ENCODE measurements at regions not wholly inside any gene's neighbourhood (a gene's known extent, or its start where the extent isn't known, plus 50 kb on each side); places are given as distances from the start of the nearest gene placed in this dataset.
A peak's percentile ranks its signal among the peaks of the same experiment; 100 is the strongest.

GRCh38 chr5:148913985-148914431 is 87.6 kb downstream of the ADRB2 start:
- DNase-seq: no peak

GRCh38 chr5:148915224-148915817 is 88.9 kb downstream of the ADRB2 start:
- no peak for DNase-seq

GRCh38 chr5:148920646-148921288 is 94.4 kb downstream of the ADRB2 start:
- no peak for DNase-seq

- no peak for DNase-seq
Observed at GRCh38 chr5:148921350-148921749, 94.9 kb downstream of the ADRB2 start.

- DNase-seq: peak; percentile 6
Observed at GRCh38 chr5:148922606-148923005, 96.2 kb downstream of the ADRB2 start.

GRCh38 chr5:148923023-148923422 is 96.6 kb downstream of the ADRB2 start:
- no peak for DNase-seq

- no peak for DNase-seq
Observed at GRCh38 chr5:148924817-148925216, 98.4 kb downstream of the ADRB2 start.

GRCh38 chr5:148926207-148926606 is 99.8 kb downstream of the ADRB2 start:
- DNase-seq: no peak

GRCh38 chr5:148927307-148927946 is 101.0 kb downstream of the ADRB2 start:
- DNase-seq: no peak

- DNase-seq: no peak
Observed at GRCh38 chr5:148928141-148928540, 101.7 kb downstream of the ADRB2 start.

- DNase-seq: no peak
Observed at GRCh38 chr5:148931453-148932057, 105.1 kb downstream of the ADRB2 start.

GRCh38 chr5:148932355-148932935 is 106.0 kb downstream of the ADRB2 start:
- DNase-seq: no peak

- no peak for DNase-seq
Observed at GRCh38 chr5:148933903-148934432, 107.6 kb downstream of the ADRB2 start.

GRCh38 chr5:148934895-148935400 is 108.5 kb downstream of the ADRB2 start:
- no peak for DNase-seq

GRCh38 chr5:148937239-148937638 is 110.8 kb downstream of the ADRB2 start:
- no peak for DNase-seq

- DNase-seq: no peak
Observed at GRCh38 chr5:148937830-148938521, 111.6 kb downstream of the ADRB2 start.

- DNase-seq: no peak
Observed at GRCh38 chr5:148938522-148938882, 112.1 kb downstream of the ADRB2 start.

GRCh38 chr5:148939676-148940075 is 113.3 kb downstream of the ADRB2 start:
- DNase-seq: no peak

- DNase-seq: no peak
Observed at GRCh38 chr5:148941810-148942209, 115.4 kb downstream of the ADRB2 start.

- no peak for DNase-seq
Observed at GRCh38 chr5:148949841-148950470, 112.9 kb downstream of the SH3TC2 start.

- no peak for DNase-seq
Observed at GRCh38 chr5:148950471-148950863, 112.4 kb downstream of the SH3TC2 start.

- DNase-seq: no peak
Observed at GRCh38 chr5:148950892-148951291, 112.0 kb downstream of the SH3TC2 start.
